ENCODE measurements at regions not wholly inside any gene's neighbourhood (a gene's known extent, or its start where the extent isn't known, plus 50 kb on each side); places are given as distances from the start of the nearest gene placed in this dataset.

DNA sequence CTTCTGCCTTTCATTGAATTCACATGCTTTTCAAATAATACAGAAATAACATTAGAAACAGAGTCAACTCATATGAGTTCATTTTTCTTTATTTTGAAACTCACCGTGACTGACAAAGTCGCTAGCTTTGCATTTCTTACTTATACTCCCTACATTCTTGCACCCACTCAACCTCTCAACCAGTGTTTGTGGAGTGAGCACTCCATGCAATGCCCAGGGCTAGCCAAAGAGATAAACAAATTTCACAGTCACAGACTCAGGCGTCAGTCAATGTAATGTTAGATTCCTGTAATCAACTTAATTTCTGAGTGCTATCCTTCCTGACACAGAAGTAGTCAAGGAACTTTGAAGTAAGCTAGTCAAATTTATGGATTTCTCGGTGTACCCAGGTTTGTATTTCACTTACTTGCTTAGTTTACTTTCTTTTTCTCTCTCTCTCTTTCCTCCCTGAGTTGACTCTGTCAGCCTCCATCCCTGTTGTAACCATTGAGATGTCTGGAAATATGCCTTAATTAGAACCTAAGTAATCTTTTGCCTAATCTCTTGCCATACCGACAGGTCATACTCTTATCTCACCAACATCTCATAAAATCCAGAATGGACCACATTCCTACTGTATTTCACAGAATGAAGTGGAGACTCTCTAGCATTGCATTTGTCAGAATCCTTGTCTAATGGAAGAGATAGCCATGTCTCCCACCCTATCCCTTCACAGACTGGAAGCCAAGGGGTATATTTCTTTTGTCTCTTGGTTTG is 413.0 kb downstream of the AEBP2 start:
- H3K4me3 Mint-ChIP-seq (ENCODE audit: low read depth) = no peak overlapping the region

DNA sequence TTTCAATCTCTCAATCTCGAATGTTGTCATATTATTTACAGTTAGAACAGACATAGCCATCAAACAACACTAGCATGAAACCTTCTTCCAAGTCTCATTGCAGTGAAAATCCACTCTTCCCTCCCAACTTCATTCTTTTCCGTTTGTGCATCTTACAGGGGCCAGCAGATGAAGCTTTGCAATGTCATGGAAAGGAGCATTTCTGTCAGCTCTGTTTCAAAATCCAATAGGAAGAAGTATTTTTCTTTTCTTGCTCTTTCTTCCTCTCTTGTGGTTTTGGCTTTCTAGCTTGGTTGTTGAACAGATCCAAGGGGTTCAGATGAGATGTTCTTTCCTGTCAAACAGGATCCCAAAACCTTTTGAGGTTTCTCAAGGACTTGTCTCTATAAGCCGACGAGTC is 416.6 kb downstream of the AEBP2 start:
- Mint-ChIP-seq H3K27me3 (ENCODE audit: low read depth) (peaks cover 5% of the 10 kb centered on the region), H3K27ac (no peak overlapping the region), H3K4me1 (ENCODE audit: low read depth) (no peaks in the 10 kb centered on the region), H3K4me3 (ENCODE audit: low read depth) (no peak overlapping the region), H3K9me3 (peaks cover 11% of the 10 kb centered on the region), H3K36me3 (ENCODE audit: low read depth) (no peaks in the 10 kb centered on the region)
- intact Hi-C loops (cut with micrococcal nuclease) = no loop called here
- DNase-seq (ENCODE audit: low spot score) = no peak

More for the DNA sequence above, 413.0 kb downstream of the AEBP2 start:
- no peak for DNase-seq (ENCODE audit: low spot score)
- Mint-ChIP-seq H3K27ac (no peak overlapping the region), H3K4me1 (ENCODE audit: low read depth) (peaks cover 6% of the 10 kb centered on the region), H3K9me3 (peaks cover 19% of the 10 kb centered on the region), H3K36me3 (ENCODE audit: low read depth) (peaks cover under 1% of the 10 kb centered on the region), H3K27me3 (ENCODE audit: low read depth) (peaks cover 5% of the 10 kb centered on the region)
- intact Hi-C loops (cut with micrococcal nuclease) = no loop called here

DNA sequence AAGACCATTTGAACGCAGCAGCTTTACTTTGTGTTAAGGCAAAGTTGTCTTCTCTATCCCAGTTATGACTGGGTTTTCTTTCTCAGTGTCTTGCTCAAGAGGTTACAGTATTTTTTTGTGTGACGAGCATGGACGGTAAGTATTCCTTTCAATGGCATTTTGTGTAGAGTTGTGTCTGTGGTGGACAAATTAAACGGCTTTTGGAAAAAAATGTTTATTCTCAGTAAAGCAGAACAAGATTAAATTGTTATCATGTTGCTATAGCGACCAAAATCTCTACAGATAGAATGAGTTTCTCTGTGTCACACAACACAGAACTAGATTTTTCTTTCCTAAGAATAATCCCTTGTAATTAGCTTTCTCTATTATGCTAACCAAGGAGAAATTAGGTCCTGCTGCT is 417.1 kb downstream of the AEBP2 start:
- Mint-ChIP-seq H3K27ac (no peak overlapping the region), H3K36me3 (ENCODE audit: low read depth) (no peaks in the 10 kb centered on the region), H3K27me3 (ENCODE audit: low read depth) (peaks cover 5% of the 10 kb centered on the region)

DNA sequence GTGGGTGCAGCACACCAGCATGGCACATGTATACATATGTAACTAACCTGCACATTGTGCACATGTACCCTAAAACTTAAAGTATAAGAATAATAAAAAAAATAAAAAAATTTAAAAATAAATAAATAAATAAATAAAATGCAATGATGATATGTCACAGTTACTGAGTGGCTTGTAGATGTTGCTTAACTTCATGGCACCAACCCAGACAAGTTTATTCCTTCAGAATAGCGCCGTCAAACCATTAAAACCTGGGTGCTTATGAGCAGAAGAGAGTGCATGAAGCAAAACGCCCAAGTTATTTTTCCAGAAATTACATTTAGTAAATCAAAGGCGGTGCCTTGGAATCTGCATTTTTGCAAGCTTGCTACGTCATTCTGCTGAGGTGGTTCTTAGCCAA is 417.9 kb downstream of the AEBP2 start:
- Mint-ChIP-seq H3K4me1 (ENCODE audit: low read depth) (no peaks in the 10 kb centered on the region), H3K27me3 (ENCODE audit: low read depth) (peaks cover 5% of the 10 kb centered on the region), H3K36me3 (ENCODE audit: low read depth) (no peaks in the 10 kb centered on the region), H3K4me3 (ENCODE audit: low read depth) (no peak overlapping the region), H3K9me3 (peaks cover 11% of the 10 kb centered on the region), H3K27ac (no peak overlapping the region)
- intact Hi-C loops (cut with micrococcal nuclease) = no loop called here
- DNase-seq (ENCODE audit: low spot score) = no peak

More for the DNA sequence above, 417.1 kb downstream of the AEBP2 start:
- Mint-ChIP-seq H3K4me1 (ENCODE audit: low read depth) (no peaks in the 10 kb centered on the region), H3K4me3 (ENCODE audit: low read depth) (no peak overlapping the region), H3K9me3 (peaks cover 11% of the 10 kb centered on the region)
- DNase-seq (ENCODE audit: low spot score) = no peak
- intact Hi-C loops (cut with micrococcal nuclease) = no loop called here

DNA sequence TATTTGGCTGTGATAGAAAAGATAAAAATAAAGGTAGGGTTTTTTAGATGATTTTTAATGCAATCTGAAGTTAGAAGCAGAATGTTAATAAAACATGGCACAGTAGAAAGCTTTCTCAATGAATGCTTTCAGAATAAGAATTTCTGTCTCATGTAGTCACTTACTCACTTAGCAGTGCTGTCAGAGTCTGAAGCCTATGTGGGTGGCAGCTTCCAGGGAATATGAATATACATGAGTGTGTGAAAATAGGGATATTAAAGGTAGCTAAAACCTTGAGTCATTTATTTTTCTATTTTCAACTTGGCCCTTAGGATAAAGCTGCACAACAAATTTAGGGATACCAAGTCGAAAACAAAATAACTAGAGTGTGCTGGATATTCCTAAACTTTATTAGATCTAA is 427.9 kb downstream of the AEBP2 start:
- no peak for DNase-seq (ENCODE audit: low spot score)
- Mint-ChIP-seq H3K4me1 (ENCODE audit: low read depth) (no peaks in the 10 kb centered on the region), H3K27ac (no peak overlapping the region), H3K27me3 (ENCODE audit: low read depth) (no peaks in the 10 kb centered on the region), H3K36me3 (ENCODE audit: low read depth) (no peaks in the 10 kb centered on the region), H3K9me3 (no peaks in the 10 kb centered on the region), H3K4me3 (ENCODE audit: low read depth) (no peak overlapping the region)
- intact Hi-C loops (cut with micrococcal nuclease) = no loop called here

DNA sequence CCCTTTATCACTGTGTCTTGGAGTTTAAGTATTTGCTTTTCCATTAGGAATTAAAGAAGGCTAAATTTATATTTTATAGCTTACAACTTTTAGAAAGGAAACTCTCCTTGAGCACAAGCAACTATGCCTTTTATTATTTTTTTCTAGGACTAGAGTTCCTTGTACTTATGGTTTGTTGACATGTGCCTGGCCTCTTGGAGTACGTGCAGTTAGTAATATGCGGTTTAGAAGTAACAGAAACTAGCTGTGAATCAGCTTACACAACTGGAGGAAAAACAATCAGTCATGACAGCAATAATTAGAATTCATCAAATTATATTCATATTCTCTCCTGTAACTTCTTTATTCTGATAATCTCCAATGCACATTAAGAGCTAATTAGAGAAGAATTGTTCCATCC is 428.7 kb downstream of the AEBP2 start:
- H3K27ac Mint-ChIP-seq = no peak overlapping the region
- DNase-seq (ENCODE audit: low spot score) = no peak
- no peaks in the 10 kb centered on the region for H3K4me1 Mint-ChIP-seq (ENCODE audit: low read depth)
- H3K4me3 Mint-ChIP-seq (ENCODE audit: low read depth) = no peak overlapping the region
- no peaks in the 10 kb centered on the region for H3K27me3 Mint-ChIP-seq (ENCODE audit: low read depth)
- H3K9me3 Mint-ChIP-seq = no peaks in the 10 kb centered on the region
- H3K36me3 Mint-ChIP-seq (ENCODE audit: low read depth) = no peaks in the 10 kb centered on the region
- intact Hi-C loops (cut with micrococcal nuclease) = no loop called here

DNA sequence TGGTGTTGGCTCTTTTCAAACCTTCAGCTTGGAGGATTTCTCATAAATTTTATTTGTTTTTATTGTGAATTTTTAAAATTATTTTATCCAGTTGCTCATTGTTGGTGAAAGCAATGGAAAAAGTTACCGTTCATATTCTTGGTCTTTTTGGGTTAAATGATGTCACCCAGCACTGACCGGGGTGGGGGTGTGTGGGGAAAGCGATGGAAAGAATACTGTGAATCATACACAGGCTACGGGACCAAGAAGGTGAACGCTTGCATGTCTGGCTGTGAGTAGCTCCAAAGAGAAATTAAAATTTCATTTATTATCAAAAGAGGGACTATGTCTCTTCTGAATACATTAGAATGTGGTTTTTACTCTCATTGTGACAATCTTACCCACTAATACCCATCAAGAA is 430.1 kb downstream of the AEBP2 start:
- H3K27me3 Mint-ChIP-seq (ENCODE audit: low read depth) = no peaks in the 10 kb centered on the region
- no peaks in the 10 kb centered on the region for H3K9me3 Mint-ChIP-seq

DNA sequence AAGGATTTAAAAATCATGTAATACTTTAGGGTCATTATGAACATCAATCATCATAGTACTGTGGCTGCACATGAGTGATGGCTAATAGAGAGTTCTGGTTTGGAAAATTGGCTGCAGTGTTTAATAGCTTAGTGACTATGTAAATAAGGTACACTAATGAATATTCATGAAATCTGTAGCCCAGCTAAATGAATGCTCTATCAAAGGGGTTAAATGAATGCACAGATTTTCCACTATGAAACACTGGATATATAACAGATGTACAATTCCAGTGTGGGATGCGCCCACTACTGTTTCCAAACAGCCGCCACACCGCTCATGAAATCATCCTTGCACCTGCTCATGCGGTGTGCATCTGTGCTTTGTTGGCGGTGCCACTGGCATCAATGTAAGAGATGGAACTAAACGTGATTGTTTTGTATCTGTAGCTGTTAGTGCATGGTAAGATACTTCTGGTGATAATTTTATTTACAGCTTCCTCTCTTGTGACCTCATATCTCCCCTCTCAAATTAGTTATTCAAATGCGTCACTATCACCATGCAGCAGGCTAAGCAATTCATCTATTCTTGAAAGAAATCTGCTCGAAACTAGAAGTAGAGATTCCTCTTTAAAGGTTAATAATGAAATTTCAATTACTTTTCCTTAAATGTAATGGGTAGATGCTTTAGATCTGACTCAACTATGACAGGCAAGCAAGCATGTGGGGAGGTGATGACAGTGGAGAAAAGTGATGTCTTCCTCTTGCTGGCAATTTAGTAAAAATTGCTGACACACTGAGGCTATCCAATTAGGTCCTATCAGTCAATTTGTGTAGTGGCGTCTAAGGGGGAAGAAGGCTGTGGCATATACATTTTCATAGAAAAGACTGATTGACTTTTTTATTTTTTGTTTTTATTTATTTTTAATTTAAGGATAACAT is 433.6 kb downstream of the AEBP2 start:
- no peak for DNase-seq (ENCODE audit: low spot score)
- no peaks in the 10 kb centered on the region for H3K9me3 Mint-ChIP-seq
- H3K4me3 Mint-ChIP-seq (ENCODE audit: low read depth) = no peak overlapping the region
- no peaks in the 10 kb centered on the region for H3K36me3 Mint-ChIP-seq (ENCODE audit: low read depth)
- H3K27me3 Mint-ChIP-seq (ENCODE audit: low read depth) = no peaks in the 10 kb centered on the region
- H3K27ac Mint-ChIP-seq = no peak overlapping the region
- intact Hi-C loops (cut with micrococcal nuclease) = no loop called here
- no peaks in the 10 kb centered on the region for H3K4me1 Mint-ChIP-seq (ENCODE audit: low read depth)

More for the DNA sequence above, 430.1 kb downstream of the AEBP2 start:
- Mint-ChIP-seq H3K27ac (no peak overlapping the region), H3K4me1 (ENCODE audit: low read depth) (no peaks in the 10 kb centered on the region), H3K4me3 (ENCODE audit: low read depth) (no peak overlapping the region), H3K36me3 (ENCODE audit: low read depth) (no peaks in the 10 kb centered on the region)
- intact Hi-C loops (cut with micrococcal nuclease) = no loop called here
- DNase-seq (ENCODE audit: low spot score) = no peak

DNA sequence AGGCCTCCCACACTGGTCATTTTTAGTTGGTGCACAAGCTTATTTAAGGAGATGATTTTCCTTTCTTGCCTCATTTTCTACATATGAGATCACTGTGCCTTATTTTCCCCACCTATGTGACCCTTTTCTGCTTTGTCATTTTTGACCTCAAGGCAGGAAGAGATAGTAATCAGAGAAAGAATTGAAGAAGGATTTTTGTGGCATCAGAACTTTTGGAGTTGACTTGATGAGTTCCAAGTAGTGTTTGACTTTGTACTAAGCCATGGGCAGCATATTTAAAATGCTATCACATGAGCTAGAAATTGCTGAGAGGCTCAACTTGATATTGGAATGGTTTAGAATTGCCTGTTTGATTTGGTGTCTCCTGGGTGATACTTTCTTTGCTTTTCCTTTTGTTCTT is 440.8 kb downstream of the AEBP2 start:
- H3K4me3 Mint-ChIP-seq (ENCODE audit: low read depth) = no peak overlapping the region
- H3K36me3 Mint-ChIP-seq (ENCODE audit: low read depth) = no peaks in the 10 kb centered on the region
- no peak for DNase-seq (ENCODE audit: low spot score)
- H3K27ac Mint-ChIP-seq = no peak overlapping the region
- H3K9me3 Mint-ChIP-seq = no peaks in the 10 kb centered on the region
- H3K4me1 Mint-ChIP-seq (ENCODE audit: low read depth) = peaks cover 4% of the 10 kb centered on the region
- intact Hi-C loops (cut with micrococcal nuclease) = no loop called here
- H3K27me3 Mint-ChIP-seq (ENCODE audit: low read depth) = no peaks in the 10 kb centered on the region

DNA sequence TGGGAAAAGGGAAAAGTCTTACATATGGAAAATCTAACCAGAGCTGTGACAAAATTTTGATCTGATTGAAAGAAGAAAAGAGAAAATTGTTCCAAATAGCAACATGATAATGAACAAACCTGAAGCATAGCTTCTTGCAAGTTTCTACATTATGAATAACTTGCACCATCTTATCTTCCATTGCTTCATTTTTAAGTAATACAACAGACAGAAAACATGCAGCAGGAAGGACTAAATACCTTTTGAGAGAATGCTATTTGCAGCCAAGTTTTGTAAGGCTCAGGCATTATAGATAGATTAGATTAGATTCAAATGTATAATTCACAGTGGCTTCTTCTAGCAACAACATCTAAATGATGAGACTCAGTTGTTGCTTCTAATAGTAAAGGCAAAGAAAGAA is 441.4 kb downstream of the AEBP2 start:
- Mint-ChIP-seq H3K27me3 (ENCODE audit: low read depth) (no peaks in the 10 kb centered on the region), H3K36me3 (ENCODE audit: low read depth) (no peaks in the 10 kb centered on the region), H3K9me3 (no peaks in the 10 kb centered on the region), H3K27ac (no peak overlapping the region), H3K4me3 (ENCODE audit: low read depth) (no peak overlapping the region), H3K4me1 (ENCODE audit: low read depth) (peaks cover 4% of the 10 kb centered on the region)
- intact Hi-C loops (cut with micrococcal nuclease) = no loop called here
- no peak for DNase-seq (ENCODE audit: low spot score)

DNA sequence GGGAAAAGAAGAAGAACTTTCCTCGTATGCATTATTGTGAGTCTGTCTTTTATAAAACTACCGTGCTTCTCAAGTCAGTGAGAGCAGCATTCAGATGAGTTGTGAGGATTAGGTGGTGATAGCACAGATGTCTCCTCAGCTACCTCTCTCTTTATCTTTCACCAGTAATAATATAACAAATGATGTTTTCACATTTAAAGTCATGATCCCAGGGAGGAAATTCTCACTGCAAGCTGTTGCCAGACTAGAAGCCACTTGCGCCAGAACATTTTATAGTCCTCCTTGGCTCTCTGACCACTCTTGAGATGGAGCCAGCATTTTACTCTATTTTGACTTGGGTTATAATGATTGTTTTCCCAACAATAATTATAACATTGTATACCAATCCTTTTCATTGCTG is 443.1 kb downstream of the AEBP2 start:
- intact Hi-C loops (cut with micrococcal nuclease) = no loop called here
- DNase-seq (ENCODE audit: low spot score) = no peak
- Mint-ChIP-seq H3K4me1 (ENCODE audit: low read depth) (peaks cover 4% of the 10 kb centered on the region), H3K27ac (no peak overlapping the region), H3K27me3 (ENCODE audit: low read depth) (no peaks in the 10 kb centered on the region), H3K36me3 (ENCODE audit: low read depth) (no peaks in the 10 kb centered on the region), H3K9me3 (no peaks in the 10 kb centered on the region), H3K4me3 (ENCODE audit: low read depth) (no peak overlapping the region)

DNA sequence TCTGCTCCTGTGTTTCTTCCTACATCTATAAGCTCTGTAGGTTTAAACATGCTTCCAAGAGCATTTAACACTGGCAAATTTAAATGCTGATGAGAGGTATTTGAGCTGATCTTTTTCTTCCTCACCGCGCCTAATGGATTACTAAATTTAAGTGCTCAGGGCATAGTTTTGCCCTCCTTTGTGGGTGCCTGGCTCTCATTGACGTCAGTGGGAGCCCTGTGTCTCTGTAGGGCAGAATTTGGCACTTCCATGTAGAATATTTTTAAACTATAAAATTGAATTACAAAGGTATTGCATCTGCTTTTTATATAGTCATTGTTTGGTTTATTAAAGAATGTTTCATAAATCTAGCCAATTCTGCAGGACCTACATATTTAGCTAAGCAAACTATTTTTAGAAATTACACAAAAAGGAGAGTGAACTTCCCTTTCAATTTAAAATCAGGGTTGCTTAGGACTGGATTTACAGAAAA is 444.8 kb downstream of the AEBP2 start:
- Mint-ChIP-seq H3K27ac (no peak overlapping the region), H3K9me3 (no peaks in the 10 kb centered on the region), H3K36me3 (ENCODE audit: low read depth) (no peaks in the 10 kb centered on the region), H3K27me3 (ENCODE audit: low read depth) (no peaks in the 10 kb centered on the region), H3K4me1 (ENCODE audit: low read depth) (peaks cover 4% of the 10 kb centered on the region), H3K4me3 (ENCODE audit: low read depth) (no peak overlapping the region)
- DNase-seq (ENCODE audit: low spot score) = no peak
- intact Hi-C loops (cut with micrococcal nuclease) = no loop called here
